Endothelial cell of umbilical vein (primary cell): ENCODE measurements at regions not wholly inside any gene's neighbourhood (a gene's known extent, or its start where the extent isn't known, plus 50 kb on each side); places are given as distances from the start of the nearest gene placed in this dataset.

Source experiments
- BruUV-seq: library from RNA; stranded (reverse); fragments of 400-500 nt; replicated peaks from 2 replicates; lab custom pipeline; 2021; lab: Mats Ljungman, UMichigan
- CTCF ChIA-PET: fragments of 300-600, 350-600 bp; sonication (Branson Sonifier 250); formaldehyde crosslinking; loops from one replicate; lab custom pipeline; 2021; ENCODE audit warnings: antibody characterized with exemption, inconsistent platforms; lab: Charles Lee
- POLR2A ChIA-PET: fragments of 300-600, 350-600 bp; sonication (Branson Sonifier 250); formaldehyde crosslinking; loops from one replicate; lab custom pipeline; 2021; ENCODE audit warnings: antibody characterized with exemption, inconsistent platforms; lab: Charles Lee
- DNase-seq: peaks from one replicate; pipeline ENCODE4 v3.0.0-alpha.2; 2011; ENCODE audit warnings: low read depth, low spot score
- FAIRE-seq: peaks from 2 replicates; lab custom pipeline; 2011; peaks lifted over from hg19 to GRCh38; lab: Jason Lieb, UNC
- H2AFZ ChIP-seq: 2 replicates; pipeline ENCODE4 v1.6.0; 2012; ENCODE audit warnings: low read depth, low read length, control low read depth, inconsistent platforms
- H3K27ac ChIP-seq: 2 replicates; pipeline ENCODE4 v1.5.1; 2011; ENCODE audit warnings: low read depth, mild to moderate bottlenecking, control low read depth, low read length, moderate library complexity; ENCODE audit not compliant: insufficient read depth
- H3K27me3 ChIP-seq, 2 experiments: 2 replicates each; pipeline versions ENCODE4 v1.6.0 to v1.6.1; 2011; ENCODE audit warnings: low read length in 2 of 2, mixed read lengths in 1 of 2; ENCODE audit not compliant: control insufficient read depth in 2 of 2, insufficient read depth in 2 of 2
- H3K36me3 ChIP-seq, 2 experiments: 2 replicates in 1 of 2; 3 replicates in 1 of 2; pipeline ENCODE4 v1.5.1; 2011; ENCODE audit warnings: low read length in 2 of 2, mild to moderate bottlenecking in 1 of 2, moderate library complexity in 1 of 2; ENCODE audit not compliant: control insufficient read depth in 2 of 2, insufficient read depth in 2 of 2; ENCODE audit errors: extremely low read depth in 1 of 2
- H3K4me1 ChIP-seq: 3 replicates; pipeline ENCODE4 v1.5.1; 2011; ENCODE audit warnings: mild to moderate bottlenecking, low read length; ENCODE audit not compliant: control insufficient read depth, insufficient read depth; ENCODE audit errors: extremely low read depth
- H3K4me2 ChIP-seq: 2 replicates; pipeline ENCODE4 v1.6.1; 2011; ENCODE audit warnings: low read length, control low read depth, mixed read lengths; ENCODE audit not compliant: insufficient read depth
- H3K4me3 ChIP-seq, 3 experiments: fragments of 200-600 bp in 1 of 3; sonication (generic), shearing (Covaris generic) in 1 of 3; replicated peaks in 1 of 3; 2 replicates each; pipeline ENCODE4 v1.5.1; 2011 to 2016; ENCODE audit warnings: control low read depth in 3 of 3, low read length in 3 of 3, mild to moderate bottlenecking in 2 of 3, inconsistent platforms in 1 of 3, low read depth in 1 of 3, moderate library complexity in 1 of 3; ENCODE audit not compliant: insufficient read depth in 1 of 3
- H3K79me2 ChIP-seq: 2 replicates; pipeline ENCODE4 v1.6.0; 2012; ENCODE audit warnings: low read length, inconsistent platforms; ENCODE audit not compliant: control insufficient read depth, insufficient read depth
- H3K9ac ChIP-seq: replicated peaks from 2 replicates; pipeline ENCODE3; 2011; ENCODE audit warnings: low read length, control low read depth; ENCODE audit not compliant: insufficient read depth; ENCODE audit errors: extremely low read depth
- H3K9me1 ChIP-seq: replicated peaks from 3 replicates; pipeline ENCODE4 v1.6.0; 2011; ENCODE audit warnings: mild to moderate bottlenecking, low read length; ENCODE audit not compliant: control insufficient read depth, insufficient read depth; ENCODE audit errors: extremely low read depth
- H3K9me3 ChIP-seq: replicated peaks from 2 replicates; pipeline ENCODE4 v1.5.1; 2012; ENCODE audit warnings: low read length, inconsistent platforms; ENCODE audit not compliant: control insufficient read depth, insufficient read depth
- H4K20me1 ChIP-seq: replicated peaks from 2 replicates; pipeline ENCODE3; 2011; ENCODE audit warnings: mild to moderate bottlenecking, low read length; ENCODE audit not compliant: control insufficient read depth, insufficient read depth; ENCODE audit errors: extremely low read depth
- CTCF ChIP-seq, 2 donors: IDR thresholded peaks; 1 replicate in 1 of 2; 2 replicates in 1 of 2; pipeline ENCODE4 v1.5.1; 2011; ENCODE audit warnings: low read length in 2 of 2, mild to moderate bottlenecking in 2 of 2, moderate library complexity in 2 of 2, control low read depth in 1 of 2, inconsistent platforms in 1 of 2, low read depth in 1 of 2; ENCODE audit not compliant: insufficient read depth in 1 of 2; ENCODE audit errors: extremely low read depth in 1 of 2
- EZH2 ChIP-seq: IDR thresholded peaks from 2 replicates; pipeline ENCODE4 v1.6.1; 2012; ENCODE audit warnings: borderline replicate concordance, low read depth, mild to moderate bottlenecking, moderate library complexity, low read length, inconsistent platforms; ENCODE audit not compliant: severe bottlenecking
- FOS ChIP-seq: IDR thresholded peaks from 2 replicates; pipeline ENCODE4 v1.6.1; 2011; ENCODE audit warnings: mild to moderate bottlenecking, low read length, moderate library complexity, borderline replicate concordance; ENCODE audit not compliant: insufficient read depth
- GATA2 ChIP-seq: IDR thresholded peaks from 2 replicates; pipeline ENCODE4 v1.7.0; 2011; ENCODE audit warnings: low read depth, mild to moderate bottlenecking, moderate library complexity, mixed read lengths, low read length; ENCODE audit not compliant: insufficient read length, insufficient read depth
- JUN ChIP-seq: IDR thresholded peaks from 2 replicates; pipeline ENCODE4 v1.6.1; 2011; ENCODE audit warnings: borderline replicate concordance, low read depth; ENCODE audit not compliant: insufficient read length, insufficient read depth
- MYC ChIP-seq: IDR thresholded peaks from one replicate; pipeline ENCODE4 v1.6.1; 2011; ENCODE audit warnings: mild to moderate bottlenecking, low read depth, low read length
- POLR2A ChIP-seq: IDR thresholded peaks from 2 replicates; pipeline ENCODE4 v1.6.1; 2012; ENCODE audit warnings: low read depth, mild to moderate bottlenecking, control low read depth, low read length
- POLR2AphosphoS5 ChIP-seq: IDR thresholded peaks from 2 replicates; pipeline ENCODE4 v1.6.1; 2012; ENCODE audit warnings: low read depth, mild to moderate bottlenecking, control low read depth, low read length, moderate library complexity; ENCODE audit not compliant: insufficient read depth
- dilution Hi-C: fragments of 300-500 bp; cut with MboI; formaldehyde crosslinking; loops from one replicate; pipeline ENCODE4 v1.15.0; 2019; ENCODE audit warnings: low sequenced_read_pairs; ENCODE audit not compliant: extremely low pct_ligation_motif_present
- intact Hi-C: fragments of 100-400 bp; cut with micrococcal nuclease; formaldehyde crosslinking; loops from one replicate; pipeline ENCODE4 v1.10.0; 2022
- TF ChIP-seq, protein P1 (sequence below): IDR thresholded peaks from 2 replicates; pipeline ENCODE4 v1.6.1; 2011; ENCODE audit not compliant: insufficient read depth, insufficient read length

DNA sequence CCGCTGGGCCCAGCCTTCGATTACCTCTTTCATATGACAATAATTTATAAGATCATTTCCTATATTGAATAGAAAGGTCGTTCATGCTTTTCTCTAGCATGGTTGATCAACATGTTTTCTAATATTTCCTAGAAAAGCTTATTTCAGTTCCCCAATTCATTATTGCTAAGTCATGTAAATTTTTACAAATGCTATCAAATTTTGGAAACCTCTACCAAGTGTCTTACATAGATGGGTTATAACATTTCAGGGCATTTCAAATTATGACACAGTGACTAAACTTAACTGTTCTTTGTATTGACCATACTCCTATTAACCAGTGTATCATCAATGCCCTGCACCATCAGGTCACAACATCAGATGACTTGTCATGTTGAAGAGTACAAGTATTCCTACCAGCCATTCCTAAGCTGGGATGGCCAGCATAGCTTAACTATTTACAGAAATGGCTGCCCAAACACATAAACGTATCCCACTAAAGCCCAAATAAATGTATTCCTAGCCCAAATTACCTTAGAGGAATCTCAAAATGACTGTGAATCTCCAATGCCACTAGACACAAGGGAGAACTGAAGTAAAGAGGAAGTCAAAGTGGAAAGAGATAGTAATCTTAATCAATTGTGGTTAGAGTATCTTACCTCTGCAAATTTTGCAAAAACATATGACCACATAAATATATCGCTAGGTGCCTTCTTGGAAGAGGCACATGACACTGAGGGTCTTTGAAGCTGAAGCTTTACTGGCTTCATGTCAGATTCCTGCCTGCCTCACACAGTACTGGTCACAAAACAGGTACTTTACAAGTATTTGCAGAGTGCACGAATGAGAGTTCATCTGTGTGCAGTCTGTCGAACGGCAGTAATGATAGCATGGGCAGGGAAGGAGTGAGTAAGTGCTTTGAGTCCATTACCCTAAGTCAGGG is 87.3 kb upstream of the TLK1 start:
- FAIRE-seq (no peak), DNase-seq (no peak)
- ChIA-PET CTCF (interaction anchor here (0.7 kb wide), 1 partner anchor 80 kb away, joined by 3 read pairs; no protein-coding TSS in a partner anchor), POLR2A (no interaction called here)
- Histone ChIP-seq H3K27ac (no peak overlapping the region), H3K79me2 (no peaks in the 10 kb centered on the region), H3K9me1 (no peaks in the 10 kb centered on the region), H2AFZ (no peak overlapping the region), H3K4me1 (no peaks in the 10 kb centered on the region), H3K4me3 (no peak overlapping the region), H3K9me3 (no peaks in the 10 kb centered on the region), H3K36me3 (no peaks in the 10 kb centered on the region), H3K9ac (no peak overlapping the region), H3K27me3 (no peaks in the 10 kb centered on the region), H3K4me2 (no peak overlapping the region), H4K20me1 (no peaks in the 10 kb centered on the region)
- intact Hi-C loops (loop anchor here (10.0 kb wide), 1 partner anchor 273 kb away; no protein-coding TSS in a partner anchor), dilution Hi-C loops (no loop called here)
- no TSS peak for BruUV-seq
- TF ChIP-seq FOS (no peak), CTCF (IDR thresholded peaks at IDR 0.05; ENCODE audit: extremely low read depth in 1 of 2, insufficient read depth in 1 of 2, low read depth in 1 of 2, low read length in 2 of 2) (no peak), EZH2 (no peak), POLR2A (no peak), JUN (no peak), POLR2AphosphoS5 (no peak), MYC (no peak), GATA2 (no peak)
- TF ChIP-seq, protein P1, sequence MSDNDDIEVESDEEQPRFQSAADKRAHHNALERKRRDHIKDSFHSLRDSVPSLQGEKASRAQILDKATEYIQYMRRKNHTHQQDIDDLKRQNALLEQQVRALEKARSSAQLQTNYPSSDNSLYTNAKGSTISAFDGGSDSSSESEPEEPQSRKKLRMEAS, result no peak
